ENCODE measurements at regions not wholly inside any gene's neighbourhood (a gene's known extent, or its start where the extent isn't known, plus 50 kb on each side); places are given as distances from the start of the nearest gene placed in this dataset.
"Not testable (repeated sequence)": the region's sequence is repeated elsewhere in the genome, so short reads cannot be mapped to it uniquely, and the experiment has no call there.

DNA sequence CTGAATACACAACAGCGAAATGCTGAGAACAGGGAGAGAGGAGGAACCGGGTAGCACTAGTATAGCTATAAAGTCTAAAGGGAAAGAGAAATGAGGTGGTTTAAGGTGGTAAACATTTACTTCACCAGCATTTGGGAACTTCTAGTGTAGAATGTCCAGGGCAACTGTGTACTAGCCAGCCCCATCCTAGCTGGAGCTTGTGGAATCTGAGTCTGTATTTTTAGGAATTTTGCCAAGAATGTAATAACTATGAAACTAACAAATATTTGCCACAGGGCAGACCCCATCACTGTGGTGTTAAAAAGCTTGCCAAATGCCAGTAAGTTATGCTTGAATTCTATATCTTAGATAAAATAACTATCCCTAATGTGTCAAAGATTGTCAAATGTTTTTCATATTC lies 398.9 kb upstream of the MIS18BP1 start:
- no peak for DNase-seq
- H3K27me3 ChIP-seq: no peaks in the 10 kb centered on the region
- H3K9me3 ChIP-seq: no peaks in the 10 kb centered on the region
- 79 to 84% methylated on average over 2 of the region's 2 CpGs for WGBS, 2 donors
- H3K4me1 ChIP-seq: no peaks in the 10 kb centered on the region
- H3K4me3 ChIP-seq: no peak overlapping the region
- TF ChIP-seq, protein P1, sequence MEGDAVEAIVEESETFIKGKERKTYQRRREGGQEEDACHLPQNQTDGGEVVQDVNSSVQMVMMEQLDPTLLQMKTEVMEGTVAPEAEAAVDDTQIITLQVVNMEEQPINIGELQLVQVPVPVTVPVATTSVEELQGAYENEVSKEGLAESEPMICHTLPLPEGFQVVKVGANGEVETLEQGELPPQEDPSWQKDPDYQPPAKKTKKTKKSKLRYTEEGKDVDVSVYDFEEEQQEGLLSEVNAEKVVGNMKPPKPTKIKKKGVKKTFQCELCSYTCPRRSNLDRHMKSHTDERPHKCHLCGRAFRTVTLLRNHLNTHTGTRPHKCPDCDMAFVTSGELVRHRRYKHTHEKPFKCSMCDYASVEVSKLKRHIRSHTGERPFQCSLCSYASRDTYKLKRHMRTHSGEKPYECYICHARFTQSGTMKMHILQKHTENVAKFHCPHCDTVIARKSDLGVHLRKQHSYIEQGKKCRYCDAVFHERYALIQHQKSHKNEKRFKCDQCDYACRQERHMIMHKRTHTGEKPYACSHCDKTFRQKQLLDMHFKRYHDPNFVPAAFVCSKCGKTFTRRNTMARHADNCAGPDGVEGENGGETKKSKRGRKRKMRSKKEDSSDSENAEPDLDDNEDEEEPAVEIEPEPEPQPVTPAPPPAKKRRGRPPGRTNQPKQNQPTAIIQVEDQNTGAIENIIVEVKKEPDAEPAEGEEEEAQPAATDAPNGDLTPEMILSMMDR (IDR thresholded peaks at IDR 0.05): no peak
- no peak for TF ChIP-seq POLR2A (IDR thresholded peaks at IDR 0.05)
- no peak overlapping the region for H3K27ac ChIP-seq
- no peaks in the 10 kb centered on the region for H3K36me3 ChIP-seq (ENCODE audit: low read depth, missing control alignments)
- intact Hi-C loops (cut with DNase I; ENCODE audit: low total_unique reads): no loop called here

DNA sequence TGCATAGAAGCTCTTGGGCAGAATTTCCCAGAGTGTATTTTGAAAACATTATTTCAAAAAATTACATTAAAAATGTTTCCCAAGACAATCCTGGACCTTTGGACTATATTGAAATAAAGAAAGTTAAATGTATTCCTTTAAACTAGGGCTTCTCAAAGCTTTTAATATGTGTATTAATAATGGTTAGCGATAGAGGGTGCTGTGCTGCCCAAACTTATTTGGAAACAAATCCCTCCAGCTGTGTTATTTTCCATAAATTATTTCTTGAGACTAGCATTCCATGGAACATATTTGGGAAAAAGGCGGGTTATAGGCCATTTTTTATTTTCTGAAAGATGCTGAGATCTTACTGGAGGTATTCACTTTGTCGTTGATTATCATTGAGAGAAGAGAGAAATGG lies 397.8 kb upstream of the MIS18BP1 start:
- Histone ChIP-seq H3K4me3 (no peak overlapping the region), H3K27me3 (no peaks in the 10 kb centered on the region), H3K36me3 (ENCODE audit: low read depth, missing control alignments) (no peaks in the 10 kb centered on the region), H3K9me3 (no peaks in the 10 kb centered on the region), H3K4me1 (no peaks in the 10 kb centered on the region), H3K27ac (no peak overlapping the region)
- no peak for DNase-seq
- intact Hi-C loops (cut with DNase I; ENCODE audit: low total_unique reads): no loop called here
- 80 to 84% methylated on average over 3 of the region's 3 CpGs for WGBS, 2 donors
- TF ChIP-seq POLR2A (IDR thresholded peaks at IDR 0.05): no peak
- TF ChIP-seq, protein P1 (IDR thresholded peaks at IDR 0.05): no peak

DNA sequence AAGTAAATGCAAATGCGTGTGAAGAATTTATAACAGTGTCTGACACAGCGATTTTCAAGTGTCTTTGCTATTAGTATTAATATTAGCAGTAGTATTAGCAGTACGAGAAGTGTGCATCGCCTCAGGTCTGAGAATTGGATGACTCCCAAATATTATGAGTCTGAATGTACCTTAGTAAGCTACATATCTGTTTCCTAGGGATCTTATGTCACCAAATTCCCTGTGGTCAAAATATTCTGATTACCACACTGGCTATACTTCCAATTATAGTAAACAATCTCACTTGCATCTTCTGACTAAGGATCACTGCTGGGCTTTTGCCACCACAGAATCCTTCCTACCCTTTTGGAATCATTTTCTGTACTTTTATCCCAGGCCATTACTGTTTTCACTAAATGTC lies 396.0 kb upstream of the MIS18BP1 start:
- no peaks in the 10 kb centered on the region for H3K27me3 ChIP-seq
- no peaks in the 10 kb centered on the region for H3K36me3 ChIP-seq (ENCODE audit: low read depth, missing control alignments)
- intact Hi-C loops (cut with DNase I; ENCODE audit: low total_unique reads): no loop called here
- no peaks in the 10 kb centered on the region for H3K9me3 ChIP-seq
- no peak overlapping the region for H3K27ac ChIP-seq
- TF ChIP-seq, protein P1 (IDR thresholded peaks at IDR 0.05): no peak
- TF ChIP-seq POLR2A (IDR thresholded peaks at IDR 0.05): no peak
- DNase-seq: no peak
- no peaks in the 10 kb centered on the region for H3K4me1 ChIP-seq
- 85 to 93% methylated on average over 4 of the region's 4 CpGs for WGBS, 2 donors
- H3K4me3 ChIP-seq: no peak overlapping the region

DNA sequence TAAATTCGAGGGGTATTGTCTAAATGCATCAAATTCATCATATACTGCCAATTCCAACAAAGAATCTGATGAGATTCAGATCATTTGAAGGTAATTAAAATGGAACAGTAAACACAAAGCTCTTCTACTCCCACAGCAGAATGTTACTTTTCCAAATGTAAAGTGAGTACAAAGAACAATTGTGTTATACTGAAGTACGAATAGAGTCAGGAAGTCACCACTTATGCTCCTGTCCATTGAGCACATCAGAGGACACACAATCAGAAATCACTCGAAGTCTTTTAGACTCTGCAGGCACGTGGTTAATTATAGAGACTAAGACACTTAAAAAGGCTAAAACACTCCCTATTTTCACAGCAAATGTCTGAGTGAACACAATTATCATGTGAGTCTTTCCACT lies 388.5 kb upstream of the MIS18BP1 start:
- H3K27ac ChIP-seq: no peak overlapping the region
- no peaks in the 10 kb centered on the region for H3K27me3 ChIP-seq
- whole genome bisulfite sequencing, 2 donors: 43 to 49% methylated on average over 4 of the region's 4 CpGs
- H3K4me3 ChIP-seq: no peak overlapping the region
- TF ChIP-seq, protein P1 (IDR thresholded peaks at IDR 0.05): no peak
- TF ChIP-seq POLR2A (IDR thresholded peaks at IDR 0.05): no peak
- no peaks in the 10 kb centered on the region for H3K4me1 ChIP-seq
- no peaks in the 10 kb centered on the region for H3K36me3 ChIP-seq (ENCODE audit: low read depth, missing control alignments)
- H3K9me3 ChIP-seq: no peaks in the 10 kb centered on the region
- intact Hi-C loops (cut with DNase I; ENCODE audit: low total_unique reads): no loop called here
- no peak for DNase-seq

- H3K27me3 ChIP-seq; H3K4me1 ChIP-seq; DNase-seq; H3K4me3 ChIP-seq; H3K9me3 ChIP-seq; intact Hi-C loops (cut with DNase I; ENCODE audit: low total_unique reads); H3K27ac ChIP-seq; H3K36me3 ChIP-seq (ENCODE audit: low read depth, missing control alignments): not testable (repeated sequence)
- 70 to 86% methylated on average over 2 to 46 of the region's 46 CpGs for WGBS, 2 donors
Measured at GRCh38 chr14:45634651-45635441, 381.8 kb upstream of the MIS18BP1 start.
